ENCODE measurements at regions not wholly inside any gene's neighbourhood (a gene's known extent, or its start where the extent isn't known, plus 50 kb on each side); places are given as distances from the start of the nearest gene placed in this dataset.
A peak's percentile ranks its signal among the peaks of the same experiment; 100 is the strongest.
"Not testable (repeated sequence)": the region's sequence is repeated elsewhere in the genome, so short reads cannot be mapped to it uniquely, and the experiment has no call there.

DNA sequence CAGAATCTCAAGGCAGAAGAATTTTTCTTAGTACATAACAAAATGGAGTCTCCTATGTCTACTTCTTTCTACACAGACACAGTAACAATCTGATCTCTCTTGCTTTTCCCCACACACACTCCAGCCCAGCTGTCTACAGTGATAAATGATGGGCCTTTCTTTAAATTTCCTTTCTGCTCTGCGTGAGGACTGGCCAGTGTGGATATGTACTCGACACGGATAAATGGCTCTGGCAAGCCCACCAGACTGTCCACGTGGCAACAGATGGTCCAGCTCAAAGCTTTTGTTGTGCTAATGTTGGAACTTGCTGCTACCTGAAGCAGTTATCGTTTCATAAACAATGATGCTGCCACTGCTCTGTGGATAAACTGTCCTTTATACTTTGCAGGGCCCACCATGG, 410.7 kb downstream of the TMEM114 start:
- DNase-seq, result no peak

DNA sequence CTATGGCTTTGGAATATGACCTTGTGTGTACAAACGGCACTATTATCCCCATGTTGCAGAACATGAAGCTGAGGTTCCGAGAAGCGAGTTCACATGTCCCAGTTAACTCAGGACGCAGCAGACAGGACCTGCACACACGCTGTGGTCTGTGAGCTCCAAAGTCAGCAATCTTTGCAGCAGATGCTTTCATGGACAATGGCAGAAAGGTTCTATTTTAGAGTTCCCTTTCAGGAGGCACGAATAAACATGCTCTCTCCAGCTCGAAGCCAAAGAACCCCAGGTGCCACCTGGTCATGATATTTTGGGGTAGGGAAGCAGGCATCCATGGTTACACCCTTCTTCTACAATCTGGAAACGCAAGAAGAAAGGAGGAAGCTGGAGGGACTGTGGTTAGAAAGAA, 412.0 kb downstream of the TMEM114 start:
- no peak for DNase-seq

DNA sequence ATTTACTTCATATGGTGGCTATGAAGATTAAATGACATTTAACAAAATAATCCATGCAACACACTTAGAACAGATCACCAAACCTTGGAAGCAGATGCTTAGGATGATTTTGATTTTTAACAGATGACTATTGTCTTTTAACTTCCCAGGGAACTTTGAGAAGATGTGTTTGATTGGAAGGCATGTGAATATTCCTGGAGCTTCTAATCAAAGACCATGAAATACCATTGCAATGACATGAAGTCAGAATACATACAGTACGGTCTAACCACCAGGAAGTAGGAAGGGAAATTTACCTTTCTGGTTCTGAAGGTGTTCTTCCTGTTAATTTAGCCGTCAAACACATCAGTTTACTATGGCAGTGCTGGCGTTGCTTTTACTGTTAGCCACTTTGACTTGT, 414.9 kb downstream of the TMEM114 start:
- no peak for DNase-seq

DNA sequence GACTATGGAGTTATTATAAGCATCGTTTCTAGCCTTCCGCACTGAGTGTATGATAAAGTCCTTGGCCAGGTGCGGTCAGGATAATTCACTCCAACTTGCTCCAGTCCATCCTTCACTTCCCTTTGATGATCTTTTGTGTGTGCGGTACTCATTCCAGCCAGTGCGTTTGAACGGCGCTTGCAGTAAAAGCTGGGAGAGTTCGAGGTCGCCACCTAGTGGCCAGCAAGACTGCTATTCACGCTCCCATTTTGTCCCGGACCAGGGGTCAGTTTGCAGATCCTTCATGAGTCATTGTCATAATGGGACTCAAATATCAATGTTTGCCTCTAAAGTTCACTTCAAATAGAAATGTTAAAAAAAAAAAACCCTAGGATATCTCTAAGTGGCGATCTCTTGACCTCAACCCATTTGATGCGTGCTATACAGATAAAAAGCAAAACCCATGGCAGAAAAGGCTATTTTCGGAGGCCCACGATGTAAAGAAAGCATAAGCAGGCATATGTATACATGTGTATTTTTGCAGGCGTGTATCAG, 417.1 kb downstream of the TMEM114 start:
- DNase-seq, result peak; percentile 46

- no peak for DNase-seq
These were observed 417.8 kb downstream of the TMEM114 start for GRCh38 chr16:8172551-8172950.

- DNase-seq, result no peak
These were observed 422.3 kb downstream of the TMEM114 start for GRCh38 chr16:8168016-8168415.

- DNase-seq, result no peak
These were observed 422.9 kb downstream of the TMEM114 start for GRCh38 chr16:8167436-8167835.

GRCh38 chr16:8158051-8158450, 432.3 kb downstream of the TMEM114 start:
- DNase-seq, result no peak

- no peak for DNase-seq
These were observed 435.0 kb downstream of the TMEM114 start for GRCh38 chr16:8155275-8155674.

- no peak for DNase-seq
These were observed 443.9 kb downstream of the TMEM114 start for GRCh38 chr16:8146256-8147012.

GRCh38 chr16:8138666-8139065, 451.6 kb downstream of the TMEM114 start:
- DNase-seq, result no peak

DNA sequence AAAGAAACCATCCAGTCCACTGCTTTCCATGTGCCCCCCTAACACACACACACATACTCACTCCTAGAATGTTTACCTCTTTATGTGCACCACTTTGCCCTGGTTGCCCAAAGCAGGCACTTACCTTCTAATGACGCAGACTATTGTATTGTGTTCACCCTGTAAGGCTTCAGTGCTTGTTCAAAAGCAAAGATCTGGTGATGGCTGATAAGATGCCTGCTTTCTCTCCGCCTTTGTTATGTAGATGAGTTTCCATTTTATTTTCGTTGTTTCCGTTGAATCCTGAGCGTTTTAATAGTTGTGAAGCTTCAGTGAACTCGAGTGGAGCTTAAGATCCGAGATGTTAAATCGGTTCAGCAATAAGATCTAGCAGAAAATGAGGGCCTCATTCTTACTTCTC, 452.7 kb downstream of the TMEM114 start:
- DNase-seq, result no peak

DNA sequence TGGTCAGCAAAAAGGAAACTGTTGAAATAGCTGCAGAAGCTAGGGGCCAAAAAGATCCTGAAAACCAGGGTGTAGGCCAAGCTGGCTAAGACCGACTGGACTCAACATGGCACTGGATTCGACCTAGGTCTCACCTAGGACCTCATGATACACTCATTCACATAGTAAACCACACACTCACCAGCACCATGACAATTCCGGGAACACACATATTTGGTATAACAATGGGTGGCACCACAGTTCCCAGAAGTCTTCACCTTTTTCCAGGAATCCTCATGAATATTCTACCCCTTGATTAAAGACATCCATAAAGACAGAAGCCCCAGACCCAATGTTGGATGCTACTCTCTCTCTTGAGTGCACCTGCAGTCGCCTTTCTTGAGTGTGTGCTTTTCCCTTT, 460.1 kb downstream of the TMEM114 start:
- no peak for DNase-seq

DNA sequence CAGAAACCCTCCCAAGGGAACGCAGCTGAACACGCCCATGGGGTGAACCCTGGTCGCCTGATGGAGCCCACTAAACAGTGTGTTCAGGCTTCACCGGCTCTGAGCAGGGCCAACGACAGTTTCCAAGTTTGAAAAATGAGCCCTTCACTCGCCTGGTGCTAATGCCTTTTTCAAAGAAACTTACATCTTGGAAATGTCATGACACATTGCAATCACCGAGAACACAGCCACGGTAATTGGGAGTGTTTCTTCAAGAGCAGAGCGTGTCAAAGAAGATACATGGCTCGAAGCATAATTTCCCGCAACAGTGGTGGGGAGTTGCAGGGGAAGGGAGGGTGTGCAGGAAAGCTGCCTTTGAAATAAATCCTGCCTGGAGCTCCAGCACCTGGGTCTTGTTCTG, 463.2 kb downstream of the TMEM114 start:
- DNase-seq, result no peak

GRCh38 chr16:8126313-8126712, 464.0 kb downstream of the TMEM114 start:
- no peak for DNase-seq

DNA sequence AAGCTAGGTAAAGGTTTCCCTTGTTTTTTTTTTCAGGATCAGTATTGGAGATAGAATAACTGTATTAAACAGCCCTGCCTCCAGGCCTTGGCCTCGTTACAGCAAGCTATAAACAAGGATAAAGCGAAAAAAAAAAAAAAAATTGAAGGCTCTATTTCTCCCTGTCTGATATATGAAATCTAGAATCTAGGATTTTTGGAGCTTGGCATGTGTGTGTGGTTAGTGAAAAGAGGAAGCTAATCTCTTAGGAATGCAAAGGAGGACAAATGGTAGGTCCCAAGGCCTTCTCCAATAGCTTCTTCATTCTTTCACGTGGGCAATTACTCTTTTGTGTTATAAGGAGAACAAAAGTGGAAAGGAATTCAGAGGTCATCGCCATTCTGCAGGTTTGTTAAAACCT, 470.3 kb downstream of the TMEM114 start:
- no peak for DNase-seq

DNA sequence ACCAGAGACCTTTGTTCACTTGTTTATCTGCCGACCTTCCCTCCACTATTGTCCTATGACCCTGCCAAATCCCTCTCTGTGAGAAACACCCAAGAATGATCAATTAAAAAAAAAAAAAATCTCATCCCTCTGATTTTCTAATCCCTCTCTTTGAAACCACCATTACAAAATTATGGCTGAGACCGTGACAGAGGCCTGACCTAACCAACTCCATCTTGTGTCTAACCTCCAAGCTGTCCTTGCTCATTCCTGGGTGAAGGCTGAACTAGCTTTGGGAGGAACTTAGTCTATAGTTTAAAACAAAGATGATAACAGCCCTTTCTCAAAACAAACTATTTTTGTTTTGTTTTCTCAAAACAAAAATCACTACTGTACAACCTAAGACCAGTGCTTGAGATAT, 474.5 kb downstream of the TMEM114 start:
- DNase-seq, result no peak

DNA sequence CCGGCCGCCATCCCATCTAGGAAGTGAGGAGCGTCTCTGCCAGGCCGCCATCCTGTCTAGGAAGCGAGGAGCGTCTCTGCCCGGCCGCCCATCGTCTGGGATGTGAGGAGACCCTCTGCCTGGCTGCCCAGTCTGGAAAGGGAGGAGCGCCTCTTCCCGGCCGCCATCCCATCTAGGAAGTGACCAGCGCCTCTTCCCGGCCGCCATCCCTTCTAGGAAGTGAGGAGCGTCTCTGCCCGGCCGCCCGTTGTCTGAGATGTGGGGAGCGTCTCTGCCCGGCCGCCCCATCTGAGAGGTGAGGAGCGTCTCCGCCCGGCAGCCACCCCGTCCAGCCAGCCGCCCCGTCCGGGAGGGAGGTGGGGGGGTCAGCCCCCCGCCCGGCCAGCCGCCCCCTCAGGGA, 475.4 kb downstream of the TMEM114 start:
- not testable (repeated sequence) for DNase-seq

- DNase-seq, result no peak
These were observed 476.5 kb downstream of the TMEM114 start for GRCh38 chr16:8113843-8114242.

- DNase-seq, result no peak
These were observed 479.5 kb downstream of the TMEM114 start for GRCh38 chr16:8110572-8111514.

GRCh38 chr16:8109510-8110369, 480.6 kb downstream of the TMEM114 start:
- DNase-seq, result no peak

DNA sequence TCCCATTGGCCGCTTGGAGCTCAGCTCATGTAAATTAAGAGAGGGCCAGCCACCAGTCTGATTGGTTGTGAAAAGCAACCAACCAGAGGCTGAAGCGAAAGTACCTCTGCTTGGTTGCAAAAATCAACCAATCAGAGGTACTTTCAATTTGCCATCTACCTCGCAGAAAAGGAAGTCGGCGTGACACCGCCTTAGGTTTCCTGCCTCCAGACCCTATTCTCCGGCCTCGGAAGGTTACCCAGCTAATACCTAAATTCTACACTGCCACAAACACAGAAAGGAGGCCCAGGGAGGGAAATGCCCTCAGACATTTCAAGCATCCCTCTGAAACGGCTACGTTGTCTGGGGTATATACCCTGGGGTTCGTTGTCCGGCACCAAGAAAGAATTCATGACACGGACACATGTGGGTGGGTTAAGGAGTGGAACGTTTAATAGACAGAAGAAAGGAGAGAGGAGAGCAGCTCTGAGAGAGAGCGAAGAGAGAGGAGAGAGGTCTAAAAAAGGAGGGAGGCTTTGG, 481.3 kb downstream of the TMEM114 start:
- no peak for DNase-seq

DNA sequence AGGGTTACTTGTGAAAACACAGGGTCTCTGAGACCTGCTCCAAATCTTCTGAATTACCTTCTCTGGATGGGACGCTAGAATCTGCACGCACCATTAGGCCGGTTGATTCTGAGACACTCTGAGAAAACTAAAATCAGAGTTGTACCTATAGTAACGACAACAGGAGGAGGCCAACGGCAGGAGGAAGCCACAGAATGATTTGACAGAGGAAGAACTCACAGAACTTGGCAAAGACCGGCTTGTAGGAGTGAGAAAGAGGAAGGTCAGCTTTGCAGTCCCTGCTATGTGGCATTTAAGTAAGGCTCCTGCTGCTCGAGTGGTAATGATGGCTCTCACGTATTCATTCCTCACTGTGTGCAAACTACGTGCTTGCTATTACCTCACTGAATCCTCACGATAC, 483.0 kb downstream of the TMEM114 start:
- no peak for DNase-seq

Data from NCI-H2171 treated with DMSO at 0.1 percent for 48 hours (cell line).